ENCODE measurements at regions not wholly inside any gene's neighbourhood (a gene's known extent, or its start where the extent isn't known, plus 50 kb on each side); places are given as distances from the start of the nearest gene placed in this dataset.

GRCh38 chr2:145159676-145160075, 639.8 kb upstream of the ZEB2 start:
- H3K4me3 ChIP-seq, result no peak overlapping the region
- 72 to 77% (median 76%) methylated on average over 2 of the region's 2 CpGs for WGBS, 4 donors
- no peaks in the 10 kb centered on the region for H3K27me3 ChIP-seq
- no peak for DNase-seq
- no peaks in the 10 kb centered on the region for H3K4me1 ChIP-seq (replicated peaks in 1 of 2)
- no peak overlapping the region for H3K27ac ChIP-seq
- no peaks in the 10 kb centered on the region for H3K9me3 ChIP-seq (replicated peaks in 1 of 3)
- H3K36me3 ChIP-seq (replicated peaks in 1 of 2), result no peaks in the 10 kb centered on the region
- intact Hi-C loops (cut with DNase I), result no loop called here
- TF ChIP-seq CTCF (IDR thresholded peaks at IDR 0.05) (no peak), POLR2A (IDR thresholded peaks at IDR 0.05) (no peak)

- H3K9me3 ChIP-seq (replicated peaks in 1 of 3), result no peaks in the 10 kb centered on the region
- no peaks in the 10 kb centered on the region for H3K27me3 ChIP-seq
- no peak overlapping the region for H3K27ac ChIP-seq
- TF ChIP-seq CTCF (IDR thresholded peaks at IDR 0.05) (no peak), POLR2A (IDR thresholded peaks at IDR 0.05) (no peak)
- H3K4me1 ChIP-seq (replicated peaks in 1 of 2), result no peaks in the 10 kb centered on the region
- DNase-seq, result peak in 1 of 7 donors; percentile 20
- no peaks in the 10 kb centered on the region for H3K36me3 ChIP-seq (replicated peaks in 1 of 2)
- H3K4me3 ChIP-seq, result no peak overlapping the region
- intact Hi-C loops (cut with DNase I), result no loop called here
- 53 to 80% (median 60%) methylated on average over 3 of the region's 3 CpGs for WGBS, 4 donors
These were observed 638.0 kb upstream of the ZEB2 start for GRCh38 chr2:145157741-145158591.

- Histone ChIP-seq H3K4me3 (no peak overlapping the region), H3K27ac (no peak overlapping the region), H3K36me3 (replicated peaks in 1 of 2) (no peaks in the 10 kb centered on the region), H3K27me3 (no peaks in the 10 kb centered on the region), H3K9me3 (replicated peaks in 1 of 3) (no peaks in the 10 kb centered on the region), H3K4me1 (replicated peaks in 1 of 2) (no peaks in the 10 kb centered on the region)
- intact Hi-C loops (cut with DNase I), result no loop called here
- TF ChIP-seq POLR2A (IDR thresholded peaks at IDR 0.05) (no peak), CTCF (IDR thresholded peaks at IDR 0.05) (no peak)
- DNase-seq, result no peak
These were observed 637.2 kb upstream of the ZEB2 start for GRCh38 chr2:145157036-145157675.

DNA sequence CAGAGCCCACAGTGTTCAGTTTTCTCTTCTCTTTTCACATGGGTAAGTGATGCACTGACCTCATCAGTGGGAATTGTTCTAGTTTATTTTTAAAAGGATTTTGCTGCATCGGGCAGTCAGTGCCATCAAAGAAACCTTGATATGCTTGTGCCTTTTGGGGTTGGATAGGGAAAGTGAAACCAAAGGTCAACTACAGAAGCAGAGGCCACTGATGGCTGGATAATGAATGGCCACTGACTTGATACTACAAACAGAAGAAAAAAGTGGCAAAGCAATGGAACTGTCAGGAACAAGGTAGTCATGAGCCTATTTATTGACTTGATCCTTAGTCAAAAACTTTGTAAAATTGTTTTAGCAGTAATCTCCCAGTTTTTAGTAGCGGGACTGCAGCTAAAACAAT, 636.3 kb upstream of the ZEB2 start:
- intact Hi-C loops (cut with DNase I), result no loop called here
- WGBS, 4 donors, result 62 to 72% (median 71%) methylated on average over 2 of the region's 2 CpGs

More for the DNA sequence above, 636.3 kb upstream of the ZEB2 start:
- Histone ChIP-seq H3K27me3 (no peaks in the 10 kb centered on the region), H3K4me3 (no peak overlapping the region), H3K4me1 (replicated peaks in 1 of 2) (no peaks in the 10 kb centered on the region), H3K9me3 (replicated peaks in 1 of 3) (peaks cover 0 to 2% (median 0%) of the 10 kb centered on the region in 3 donors), H3K36me3 (replicated peaks in 1 of 2) (no peaks in the 10 kb centered on the region), H3K27ac (no peak overlapping the region)
- DNase-seq, result no peak
- no peak for TF ChIP-seq CTCF (IDR thresholded peaks at IDR 0.05)
- no peak for TF ChIP-seq POLR2A (IDR thresholded peaks at IDR 0.05)
